ENCODE measurements at regions not wholly inside any gene's neighbourhood (a gene's known extent, or its start where the extent isn't known, plus 50 kb on each side); places are given as distances from the start of the nearest gene placed in this dataset.
"Not testable (repeated sequence)": the region's sequence is repeated elsewhere in the genome, so short reads cannot be mapped to it uniquely, and the experiment has no call there.

GRCh38 chr1:182269097-182269496, 122.5 kb downstream of the GLUL start:
- in situ Hi-C loops (cut with HindIII; ENCODE audit: low sequenced_read_pairs) = no loop called here

GRCh38 chr1:182268669-182269068, 122.9 kb downstream of the GLUL start:
- in situ Hi-C loops (cut with HindIII; ENCODE audit: low sequenced_read_pairs) = no loop called here
- DNase-seq (ENCODE audit: low spot score) = no peak

More at GRCh38 chr1:182269097-182269496, 122.5 kb downstream of the GLUL start:
- no peak for DNase-seq (ENCODE audit: low spot score)

GRCh38 chr1:182264185-182264584, 127.4 kb downstream of the GLUL start:
- in situ Hi-C loops (cut with HindIII; ENCODE audit: low sequenced_read_pairs) = no loop called here
- DNase-seq (ENCODE audit: low spot score) = peak; percentile 25

- in situ Hi-C loops (cut with HindIII; ENCODE audit: low sequenced_read_pairs) = no loop called here
These were observed 127.9 kb downstream of the GLUL start for GRCh38 chr1:182263706-182264105.

GRCh38 chr1:182262425-182262824, 129.2 kb downstream of the GLUL start:
- in situ Hi-C loops (cut with HindIII; ENCODE audit: low sequenced_read_pairs) = no loop called here
- no peak for DNase-seq (ENCODE audit: low spot score)

More at GRCh38 chr1:182263706-182264105, 127.9 kb downstream of the GLUL start:
- DNase-seq (ENCODE audit: low spot score) = no peak

GRCh38 chr1:182261655-182262054, 129.9 kb downstream of the GLUL start:
- in situ Hi-C loops (cut with HindIII; ENCODE audit: low sequenced_read_pairs) = no loop called here
- no peak for DNase-seq (ENCODE audit: low spot score)

- no peak for DNase-seq (ENCODE audit: low spot score)
- in situ Hi-C loops (cut with HindIII; ENCODE audit: low sequenced_read_pairs) = no loop called here
These were observed 131.1 kb downstream of the GLUL start for GRCh38 chr1:182260516-182260915.

- in situ Hi-C loops (cut with HindIII; ENCODE audit: low sequenced_read_pairs) = no loop called here
- no peak for DNase-seq (ENCODE audit: low spot score)
These were observed 131.6 kb downstream of the GLUL start for GRCh38 chr1:182259968-182260367.

GRCh38 chr1:182259229-182259872, 132.2 kb downstream of the GLUL start:
- in situ Hi-C loops (cut with HindIII; ENCODE audit: low sequenced_read_pairs) = no loop called here
- no peak for DNase-seq (ENCODE audit: low spot score)

GRCh38 chr1:182257369-182258063, 134.1 kb downstream of the GLUL start:
- in situ Hi-C loops (cut with HindIII; ENCODE audit: low sequenced_read_pairs) = no loop called here
- DNase-seq (ENCODE audit: low spot score) = no peak

- in situ Hi-C loops (cut with HindIII; ENCODE audit: low sequenced_read_pairs) = no loop called here
- no peak for DNase-seq (ENCODE audit: low spot score)
These were observed 134.7 kb downstream of the GLUL start for GRCh38 chr1:182256931-182257330.

GRCh38 chr1:182255494-182255893, 136.1 kb downstream of the GLUL start:
- no peak for DNase-seq (ENCODE audit: low spot score)
- in situ Hi-C loops (cut with HindIII; ENCODE audit: low sequenced_read_pairs) = no loop called here

GRCh38 chr1:182253319-182253860, 138.2 kb downstream of the GLUL start:
- in situ Hi-C loops (cut with HindIII; ENCODE audit: low sequenced_read_pairs) = no loop called here
- DNase-seq (ENCODE audit: low spot score) = no peak

GRCh38 chr1:182251561-182251960, 140.0 kb downstream of the GLUL start:
- in situ Hi-C loops (cut with HindIII; ENCODE audit: low sequenced_read_pairs) = no loop called here
- DNase-seq (ENCODE audit: low spot score) = no peak

GRCh38 chr1:182249201-182249676, 142.4 kb downstream of the GLUL start:
- in situ Hi-C loops (cut with HindIII; ENCODE audit: low sequenced_read_pairs) = no loop called here
- no peak for DNase-seq (ENCODE audit: low spot score)

- in situ Hi-C loops (cut with HindIII; ENCODE audit: low sequenced_read_pairs) = no loop called here
- no peak for DNase-seq (ENCODE audit: low spot score)
These were observed 142.9 kb downstream of the GLUL start for GRCh38 chr1:182248721-182249120.

- in situ Hi-C loops (cut with HindIII; ENCODE audit: low sequenced_read_pairs); DNase-seq (ENCODE audit: low spot score): not testable (repeated sequence)
These were observed 143.8 kb downstream of the GLUL start for GRCh38 chr1:182247813-182248212.

GRCh38 chr1:182246783-182247182, 144.8 kb downstream of the GLUL start:
- in situ Hi-C loops (cut with HindIII; ENCODE audit: low sequenced_read_pairs) = no loop called here
- no peak for DNase-seq (ENCODE audit: low spot score)

- in situ Hi-C loops (cut with HindIII; ENCODE audit: low sequenced_read_pairs) = no loop called here
These were observed 146.6 kb downstream of the GLUL start for GRCh38 chr1:182245040-182245439.

GRCh38 chr1:182244451-182244850, 147.1 kb downstream of the GLUL start:
- DNase-seq (ENCODE audit: low spot score) = no peak
- in situ Hi-C loops (cut with HindIII; ENCODE audit: low sequenced_read_pairs) = no loop called here

More at GRCh38 chr1:182245040-182245439, 146.6 kb downstream of the GLUL start:
- no peak for DNase-seq (ENCODE audit: low spot score)

Data from G401 (cell line).